Glutamatergic neuron (in vitro differentiated cells): ENCODE measurements at regions not wholly inside any gene's neighbourhood (a gene's known extent, or its start where the extent isn't known, plus 50 kb on each side); places are given as distances from the start of the nearest gene placed in this dataset.
"Not testable (repeated sequence)": the region's sequence is repeated elsewhere in the genome, so short reads cannot be mapped to it uniquely, and the experiment has no call there.

Source experiments
- DNase-seq: peaks from one replicate; pipeline ENCODE4 v3.0.0; 2022
- H3K27ac Mint-ChIP-seq: one replicate; pipeline ENCODE4 v1.8.0; 2020; ENCODE audit warnings: mild to moderate bottlenecking, mixed read lengths, inconsistent platforms; ENCODE audit not compliant: unreplicated experiment
- H3K27me3 Mint-ChIP-seq: one replicate; pipeline ENCODE4 v1.8.0; 2020; ENCODE audit warnings: mild to moderate bottlenecking, moderate library complexity, mixed read lengths, inconsistent platforms; ENCODE audit not compliant: unreplicated experiment
- H3K36me3 Mint-ChIP-seq: one replicate; pipeline ENCODE4 v1.8.0; 2020; ENCODE audit warnings: mild to moderate bottlenecking, mixed read lengths, inconsistent platforms; ENCODE audit not compliant: unreplicated experiment
- H3K4me1 Mint-ChIP-seq: one replicate; pipeline ENCODE4 v1.8.0; 2020; ENCODE audit warnings: mild to moderate bottlenecking, low read depth, mixed read lengths, inconsistent platforms; ENCODE audit not compliant: unreplicated experiment
- H3K4me3 Mint-ChIP-seq: one replicate; pipeline ENCODE4 v1.8.0; 2020; ENCODE audit warnings: mild to moderate bottlenecking, mixed read lengths, inconsistent platforms; ENCODE audit not compliant: unreplicated experiment
- H3K9me3 Mint-ChIP-seq: one replicate; pipeline ENCODE4 v1.8.0; 2020; ENCODE audit warnings: mild to moderate bottlenecking, moderate library complexity, mixed read lengths, inconsistent platforms; ENCODE audit not compliant: unreplicated experiment
- TF ChIP-seq, protein P1 (sequence below): fragments of 200-600 bp; sonication (generic); IDR thresholded peaks from one replicate; pipeline ENCODE4 v1.5.0; 2021; ENCODE audit not compliant: partially characterized antibody, unreplicated experiment

GRCh38 chr2:82182270-82182669, 1877.7 kb upstream of the LRRTM1 start:
- no peak for DNase-seq
- Mint-ChIP-seq H3K36me3 (no peaks in the 10 kb centered on the region), H3K4me1 (no peaks in the 10 kb centered on the region), H3K4me3 (no peak overlapping the region), H3K27ac (no peak overlapping the region), H3K9me3 (no peaks in the 10 kb centered on the region), H3K27me3 (no peaks in the 10 kb centered on the region)
- TF ChIP-seq, protein P1, sequence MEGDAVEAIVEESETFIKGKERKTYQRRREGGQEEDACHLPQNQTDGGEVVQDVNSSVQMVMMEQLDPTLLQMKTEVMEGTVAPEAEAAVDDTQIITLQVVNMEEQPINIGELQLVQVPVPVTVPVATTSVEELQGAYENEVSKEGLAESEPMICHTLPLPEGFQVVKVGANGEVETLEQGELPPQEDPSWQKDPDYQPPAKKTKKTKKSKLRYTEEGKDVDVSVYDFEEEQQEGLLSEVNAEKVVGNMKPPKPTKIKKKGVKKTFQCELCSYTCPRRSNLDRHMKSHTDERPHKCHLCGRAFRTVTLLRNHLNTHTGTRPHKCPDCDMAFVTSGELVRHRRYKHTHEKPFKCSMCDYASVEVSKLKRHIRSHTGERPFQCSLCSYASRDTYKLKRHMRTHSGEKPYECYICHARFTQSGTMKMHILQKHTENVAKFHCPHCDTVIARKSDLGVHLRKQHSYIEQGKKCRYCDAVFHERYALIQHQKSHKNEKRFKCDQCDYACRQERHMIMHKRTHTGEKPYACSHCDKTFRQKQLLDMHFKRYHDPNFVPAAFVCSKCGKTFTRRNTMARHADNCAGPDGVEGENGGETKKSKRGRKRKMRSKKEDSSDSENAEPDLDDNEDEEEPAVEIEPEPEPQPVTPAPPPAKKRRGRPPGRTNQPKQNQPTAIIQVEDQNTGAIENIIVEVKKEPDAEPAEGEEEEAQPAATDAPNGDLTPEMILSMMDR: no peak

DNA sequence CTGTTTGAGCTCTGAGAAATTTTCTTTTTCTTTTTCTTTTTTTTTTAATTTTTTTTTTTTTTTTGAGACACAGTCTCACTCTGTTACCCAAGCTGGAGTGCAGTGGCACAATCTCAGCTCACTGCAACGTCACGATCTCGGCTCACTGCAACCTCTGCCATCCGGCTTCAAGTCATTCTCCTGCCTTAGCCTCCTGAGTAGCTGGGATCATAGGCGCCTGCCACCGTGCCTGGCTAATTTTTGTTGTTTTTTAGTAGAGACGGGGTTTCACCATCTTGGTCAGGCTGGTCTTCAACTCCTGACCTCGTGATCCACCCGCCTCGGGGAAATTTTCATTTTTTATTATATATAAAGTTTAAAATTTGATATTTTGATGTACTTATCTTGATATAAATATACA, 1870.7 kb upstream of the LRRTM1 start:
- not testable (repeated sequence) for H3K36me3 Mint-ChIP-seq, H3K27ac Mint-ChIP-seq, H3K9me3 Mint-ChIP-seq, DNase-seq, H3K27me3 Mint-ChIP-seq, H3K4me3 Mint-ChIP-seq, H3K4me1 Mint-ChIP-seq

DNA sequence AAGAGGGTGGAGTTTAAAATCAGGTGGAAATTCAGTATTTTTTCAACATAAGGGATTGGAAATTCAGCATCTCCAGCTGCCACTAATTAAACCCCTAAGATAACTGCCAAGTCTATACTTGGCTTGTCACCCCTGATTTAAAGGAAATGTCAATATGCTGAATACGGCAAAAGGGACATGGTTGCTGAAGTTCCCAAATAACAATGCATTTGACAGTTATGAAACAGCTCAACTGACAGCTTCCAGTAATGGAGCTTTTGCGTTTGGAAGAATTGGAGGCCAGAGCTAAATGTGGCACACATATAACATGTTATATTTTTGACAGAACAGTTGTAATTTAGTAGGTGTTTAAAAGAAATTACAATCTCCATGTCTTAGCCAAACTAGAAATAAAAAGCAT, 1867.9 kb upstream of the LRRTM1 start:
- Mint-ChIP-seq H3K36me3 (no peaks in the 10 kb centered on the region), H3K27ac (no peak overlapping the region), H3K4me3 (no peak overlapping the region), H3K27me3 (no peaks in the 10 kb centered on the region), H3K4me1 (no peaks in the 10 kb centered on the region), H3K9me3 (no peaks in the 10 kb centered on the region)
- DNase-seq: no peak
- TF ChIP-seq, protein P1: no peak

DNA sequence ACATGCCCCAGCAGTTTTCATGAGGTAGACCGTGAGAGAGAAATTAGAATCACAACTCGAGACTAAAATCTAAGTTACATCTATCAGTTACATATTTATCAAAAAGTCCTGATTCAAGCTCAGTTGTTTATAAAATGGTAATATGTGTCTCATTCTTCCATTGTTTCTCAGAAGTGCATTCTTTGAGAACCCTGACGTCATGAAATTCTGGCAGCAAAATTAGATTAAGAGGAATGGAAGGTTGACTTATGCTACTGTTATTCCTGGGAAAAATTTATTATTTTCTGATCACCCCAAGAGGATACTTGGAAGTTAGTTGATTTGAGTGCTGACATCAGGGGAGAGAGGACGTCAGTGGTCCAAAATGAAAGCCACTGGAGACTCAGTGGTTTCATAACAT, 1864.8 kb upstream of the LRRTM1 start:
- TF ChIP-seq, protein P1: no peak
- no peaks in the 10 kb centered on the region for H3K4me1 Mint-ChIP-seq
- no peak for DNase-seq
- H3K27ac Mint-ChIP-seq: no peak overlapping the region
- no peaks in the 10 kb centered on the region for H3K9me3 Mint-ChIP-seq
- no peaks in the 10 kb centered on the region for H3K36me3 Mint-ChIP-seq
- H3K4me3 Mint-ChIP-seq: no peak overlapping the region
- no peaks in the 10 kb centered on the region for H3K27me3 Mint-ChIP-seq

GRCh38 chr2:82165377-82165776, 1860.8 kb upstream of the LRRTM1 start:
- Mint-ChIP-seq H3K27ac (no peak overlapping the region), H3K4me3 (no peak overlapping the region), H3K36me3 (no peaks in the 10 kb centered on the region), H3K4me1 (no peaks in the 10 kb centered on the region), H3K9me3 (no peaks in the 10 kb centered on the region), H3K27me3 (peaks cover 2% of the 10 kb centered on the region)
- TF ChIP-seq, protein P1: no peak
- DNase-seq: no peak

GRCh38 chr2:82158150-82158549, 1853.6 kb upstream of the LRRTM1 start:
- H3K9me3 Mint-ChIP-seq: no peaks in the 10 kb centered on the region
- H3K27ac Mint-ChIP-seq: no peak overlapping the region
- H3K27me3 Mint-ChIP-seq: peaks cover 2% of the 10 kb centered on the region
- H3K36me3 Mint-ChIP-seq: no peaks in the 10 kb centered on the region
- H3K4me3 Mint-ChIP-seq: no peak overlapping the region
- no peaks in the 10 kb centered on the region for H3K4me1 Mint-ChIP-seq
- TF ChIP-seq, protein P1: no peak
- DNase-seq: no peak
